HG02588 (cell line): ENCODE measurements at regions not wholly inside any gene's neighbourhood (a gene's known extent, or its start where the extent isn't known, plus 50 kb on each side); places are given as distances from the start of the nearest gene placed in this dataset.
"Not testable (repeated sequence)": the region's sequence is repeated elsewhere in the genome, so short reads cannot be mapped to it uniquely, and the experiment has no call there.

Experiments
- ATAC-seq: cut with Tn5 transposase; IDR thresholded peaks from one replicate; pipeline ENCODE4 v1.9.1; 2021; ENCODE audit warnings: mild to moderate bottlenecking, moderate library complexity; ENCODE audit not compliant: unreplicated experiment

GRCh38 chr1:182166750-182167149, 105.2 kb upstream of the ZNF648 start:
- no peak for ATAC-seq

DNA sequence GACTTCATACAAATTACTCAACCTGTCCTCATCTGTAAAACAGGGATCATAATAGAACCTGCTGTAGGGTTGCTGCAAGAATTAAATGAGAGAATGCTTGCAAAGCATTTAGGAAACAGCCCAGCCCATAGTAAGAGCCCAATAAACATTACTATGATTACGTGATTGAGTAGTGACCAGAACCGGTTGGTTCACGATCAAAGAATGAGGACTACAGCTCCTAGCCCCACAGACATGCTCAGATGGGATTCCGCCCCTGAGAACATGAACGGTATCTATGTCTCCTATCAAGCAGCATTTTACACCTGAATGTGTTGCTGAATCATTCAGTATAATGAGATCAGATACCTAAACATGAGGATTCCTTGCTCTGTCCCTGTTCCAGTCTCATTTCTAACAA, 104.8 kb upstream of the ZNF648 start:
- ATAC-seq, result no peak

DNA sequence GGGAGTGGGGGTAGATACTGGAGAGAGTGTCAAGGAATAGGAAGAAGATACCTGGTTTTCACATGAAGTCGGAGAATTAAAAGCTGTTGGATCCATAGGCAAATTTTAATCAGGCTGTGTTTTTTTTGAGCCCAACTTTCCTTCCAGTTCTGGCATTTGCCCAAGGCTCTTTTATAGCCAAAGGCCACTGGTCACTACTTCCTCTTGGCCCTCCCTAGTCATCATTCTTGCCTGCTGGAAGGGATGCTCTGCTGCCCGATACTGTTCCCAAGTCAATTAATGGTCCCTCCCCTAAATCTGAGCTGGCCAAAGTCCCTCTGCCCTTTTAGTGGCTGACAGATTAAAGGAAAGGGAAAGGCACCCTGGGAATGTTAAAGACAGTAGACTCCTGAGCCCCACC, 102.8 kb upstream of the ZNF648 start:
- ATAC-seq, result no peak

DNA sequence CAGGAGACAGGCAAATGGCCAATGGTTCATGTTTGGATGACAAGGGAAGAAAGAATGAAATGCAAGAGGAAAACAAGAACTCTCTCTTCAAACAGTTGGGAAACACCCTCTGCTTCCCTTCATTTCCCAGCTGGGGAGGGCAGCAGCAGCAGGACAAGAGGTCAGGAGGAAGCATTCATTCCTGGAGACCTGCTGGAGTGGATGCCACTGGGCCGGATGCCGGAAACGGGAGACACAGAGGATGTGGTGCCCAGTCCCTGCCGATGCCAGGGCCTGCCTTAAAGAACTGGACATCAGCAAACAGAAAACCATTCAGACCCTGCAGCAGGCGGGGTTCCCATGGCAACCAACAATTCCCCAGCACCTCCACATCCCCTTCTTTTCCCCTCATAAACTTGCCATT, 102.3 kb upstream of the ZNF648 start:
- ATAC-seq, result no peak

GRCh38 chr1:182159443-182159842, 97.9 kb upstream of the ZNF648 start:
- ATAC-seq, result no peak

DNA sequence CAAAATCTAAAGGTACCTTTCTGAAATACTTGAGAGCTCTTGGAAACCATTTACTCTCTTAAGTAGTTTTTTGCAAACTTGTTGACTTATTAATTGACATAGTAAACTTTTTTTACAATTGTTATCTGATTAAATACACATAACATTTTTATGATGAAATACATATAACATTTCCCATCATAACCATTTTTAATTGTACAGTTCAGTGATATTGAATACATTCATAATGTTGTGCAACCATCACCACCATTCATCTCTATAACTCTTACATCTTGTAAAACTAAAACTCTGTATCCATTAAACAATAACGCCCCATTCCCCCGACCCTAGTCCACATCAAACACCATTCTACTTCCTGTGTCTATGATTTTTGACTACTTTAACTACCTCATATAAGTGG, 95.7 kb upstream of the ZNF648 start:
- ATAC-seq, result no peak

DNA sequence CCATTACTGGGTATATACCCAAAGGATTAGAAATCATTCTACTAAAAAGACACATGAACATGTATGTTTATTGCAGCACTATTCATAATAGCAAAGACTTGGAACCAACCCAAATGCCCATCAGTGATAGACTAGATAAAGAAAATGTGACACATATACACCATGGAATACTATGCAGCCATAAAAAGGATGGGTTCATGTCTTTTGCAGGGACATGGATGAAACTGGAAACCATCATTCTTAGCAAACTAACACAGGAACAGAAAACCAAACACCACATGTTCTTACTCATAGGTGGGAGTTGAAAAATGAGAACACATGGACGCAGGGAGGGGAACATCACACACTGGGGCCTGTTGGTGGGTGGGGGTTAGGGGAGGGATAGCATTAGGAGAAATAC, 92.9 kb upstream of the ZNF648 start:
- ATAC-seq, result not testable (repeated sequence)

DNA sequence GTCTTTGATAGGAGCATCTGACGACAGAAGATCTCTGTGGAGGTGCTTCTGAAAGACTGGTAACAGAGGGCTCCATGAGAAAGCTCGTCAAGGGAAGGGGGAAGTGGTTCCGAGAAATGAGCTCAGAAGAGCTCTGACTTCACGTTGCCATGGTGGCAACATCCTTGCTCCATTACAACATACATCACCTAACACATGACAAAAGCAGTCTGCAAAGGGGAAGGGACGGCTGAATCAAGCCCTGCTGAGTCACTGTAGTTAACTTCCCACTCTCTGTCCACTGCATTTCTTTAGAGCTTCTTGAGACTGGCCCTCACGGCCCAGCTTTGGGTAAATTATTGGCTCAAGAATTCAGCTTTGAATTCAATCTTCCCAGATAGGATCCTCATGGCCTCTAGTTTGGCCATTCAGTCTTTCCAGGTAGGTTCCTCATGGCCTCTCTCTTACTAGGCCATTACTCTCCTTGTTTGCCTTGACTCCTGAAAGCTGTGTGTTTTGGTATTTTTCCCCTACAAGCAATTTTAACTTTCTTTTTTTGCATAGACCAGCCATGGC, 88.0 kb upstream of the ZNF648 start:
- no peak for ATAC-seq

- no peak for ATAC-seq
These were observed 86.4 kb upstream of the ZNF648 start for GRCh38 chr1:182147951-182148350.

DNA sequence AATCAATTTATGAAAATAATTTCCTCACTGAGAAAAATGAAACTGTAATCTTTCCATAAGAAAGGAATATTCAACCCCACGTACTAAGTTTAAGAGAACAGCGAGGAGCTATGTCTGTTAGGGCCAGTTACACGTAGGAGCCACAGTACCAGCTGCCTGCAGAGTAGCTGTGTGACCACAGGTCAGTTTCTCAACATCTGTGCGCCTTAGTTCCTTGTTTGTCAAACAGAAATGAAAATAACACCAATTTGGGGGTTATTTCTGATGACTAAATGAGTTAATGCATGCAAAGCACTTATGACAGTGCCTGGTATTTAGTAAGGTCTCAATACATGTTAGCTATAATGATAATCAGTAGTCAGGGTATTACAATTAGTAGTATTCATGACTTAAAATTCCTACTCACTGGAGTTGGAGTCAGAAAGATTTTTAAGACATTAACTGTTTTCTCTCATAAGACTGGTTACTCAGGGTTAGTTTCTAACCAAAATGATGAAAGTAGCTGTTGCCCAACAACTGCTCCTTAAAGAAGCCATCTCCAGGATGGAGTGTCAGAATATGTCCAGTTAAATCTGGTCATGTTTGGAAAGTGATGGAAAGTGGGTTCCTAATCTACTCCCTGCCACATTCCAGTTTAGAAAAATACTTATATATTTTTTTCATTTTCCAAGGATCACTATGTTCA, 85.8 kb upstream of the ZNF648 start:
- ATAC-seq, result peak; percentile 91

DNA sequence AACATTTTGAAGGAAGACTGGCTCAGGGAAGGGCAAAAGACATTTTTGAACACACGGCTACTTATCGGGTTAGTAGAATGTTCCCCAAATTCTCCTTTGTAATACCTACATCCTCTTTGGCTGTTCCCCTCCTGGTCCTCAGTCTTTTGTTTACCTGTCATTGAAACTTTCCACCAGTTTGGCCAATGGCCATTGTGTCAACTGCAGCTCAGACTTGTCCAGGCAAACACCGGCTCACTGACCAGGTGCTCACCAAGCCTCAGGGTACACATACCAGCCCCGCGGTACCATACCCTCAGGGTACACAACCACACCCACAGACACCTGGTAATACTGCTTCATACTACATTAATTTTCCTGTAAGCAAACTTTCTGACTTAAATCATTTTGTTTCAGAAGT, 84.8 kb upstream of the ZNF648 start:
- no peak for ATAC-seq

- ATAC-seq, result no peak
These were observed 83.9 kb upstream of the ZNF648 start for GRCh38 chr1:182145441-182145840.

DNA sequence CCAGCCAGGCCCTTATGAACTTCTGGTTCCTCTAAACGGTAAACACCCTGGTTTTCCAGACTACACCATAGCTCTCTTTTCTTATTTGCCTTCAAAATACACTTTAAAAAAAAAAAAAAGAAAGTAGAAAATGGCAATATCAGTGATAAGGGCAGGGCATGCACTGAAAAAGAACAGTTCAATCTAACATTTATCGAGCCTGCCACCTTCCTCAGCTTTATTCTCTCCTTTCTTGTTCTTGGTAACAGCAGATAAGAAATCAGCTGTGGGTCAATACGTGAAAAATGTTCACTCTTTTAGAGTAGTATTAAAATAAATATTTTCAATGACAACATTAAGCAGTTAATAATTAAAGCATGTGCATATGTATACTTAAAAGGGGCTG, 83.1 kb upstream of the ZNF648 start:
- ATAC-seq, result no peak

GRCh38 chr1:182143825-182144645, 82.5 kb upstream of the ZNF648 start:
- no peak for ATAC-seq

- no peak for ATAC-seq
These were observed 81.7 kb upstream of the ZNF648 start for GRCh38 chr1:182143154-182143657.

DNA sequence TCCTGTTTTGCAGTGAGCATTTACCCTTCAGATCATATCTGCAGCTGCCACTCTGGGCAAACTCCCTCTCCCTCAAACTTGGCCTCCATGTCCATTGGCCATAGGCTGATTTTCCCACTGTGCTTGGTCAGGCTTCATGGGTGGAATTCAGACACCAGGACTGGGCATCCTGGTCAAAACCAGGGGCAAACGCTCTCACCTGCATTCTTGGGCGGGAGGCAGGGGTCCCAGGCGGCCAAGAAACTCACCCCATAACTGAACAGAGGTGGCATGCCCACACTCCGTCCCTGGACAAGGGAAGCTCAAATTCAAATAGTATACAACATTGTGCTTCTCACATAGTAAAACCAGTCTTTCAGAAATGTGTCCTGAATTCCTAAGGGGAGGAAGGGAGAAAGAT, 81.1 kb upstream of the ZNF648 start:
- ATAC-seq, result no peak

GRCh38 chr1:182141040-182141439, 79.5 kb upstream of the ZNF648 start:
- ATAC-seq, result no peak

- no peak for ATAC-seq
These were observed 78.0 kb upstream of the ZNF648 start for GRCh38 chr1:182139496-182139895.

DNA sequence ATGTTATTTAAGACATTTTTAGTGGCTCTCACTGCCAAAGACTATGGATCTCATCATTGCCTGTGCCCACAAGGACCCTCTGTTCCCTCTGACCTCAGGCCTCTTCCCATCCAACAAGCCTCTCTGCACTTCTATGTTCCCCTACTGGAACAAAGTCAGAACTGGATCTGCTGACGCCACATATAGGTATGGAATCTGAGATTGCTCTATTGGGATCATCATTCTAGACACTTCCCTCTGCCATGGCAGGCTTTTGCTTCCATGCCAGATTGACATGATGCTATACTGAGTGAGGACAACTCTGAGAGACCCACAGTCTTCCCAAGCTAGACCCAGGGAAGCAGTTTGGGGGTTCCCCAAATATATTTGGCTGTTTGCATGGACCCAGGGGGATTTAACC, 76.0 kb upstream of the ZNF648 start:
- no peak for ATAC-seq

- no peak for ATAC-seq
These were observed 74.4 kb upstream of the ZNF648 start for GRCh38 chr1:182135946-182136345.

- ATAC-seq, result no peak
These were observed 72.7 kb upstream of the ZNF648 start for GRCh38 chr1:182134257-182134656.

DNA sequence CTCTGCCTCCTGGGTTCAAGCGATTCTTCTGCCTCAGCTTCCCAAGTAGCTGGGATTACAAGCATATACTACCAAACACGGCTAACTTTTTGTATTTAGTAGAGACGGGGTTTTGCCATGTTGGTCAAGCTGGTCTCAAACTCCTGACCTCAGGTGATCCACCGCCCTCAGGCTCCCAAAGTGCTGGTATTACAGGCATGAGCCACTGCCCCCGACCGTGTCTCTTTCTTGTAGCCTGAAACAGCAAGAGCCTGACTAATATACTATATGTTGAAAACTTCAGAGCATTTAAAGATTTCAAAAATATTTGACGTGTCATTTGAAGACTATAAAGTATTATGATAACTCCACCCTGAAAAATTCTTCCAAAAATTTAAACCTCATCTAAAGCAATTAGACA, 71.7 kb upstream of the ZNF648 start:
- no peak for ATAC-seq
